Mesenchymal stem cell (in vitro differentiated cells and primary cell): ENCODE measurements at regions not wholly inside any gene's neighbourhood (a gene's known extent, or its start where the extent isn't known, plus 50 kb on each side); places are given as distances from the start of the nearest gene placed in this dataset.

ENCODE experiments used
- DNase-seq: peaks from one replicate; pipeline ENCODE4 v3.0.0-alpha.2; 2013
- H2AFZ ChIP-seq: one replicate; pipeline ENCODE4 v1.6.1; 2013; ENCODE audit warnings: low read depth, mild to moderate bottlenecking, control low read depth, inconsistent platforms, low read length, moderate library complexity
- H2AK5ac ChIP-seq: 2 replicates; pipeline ENCODE4 v1.6.1; 2013; ENCODE audit warnings: low read length, moderate library complexity, mild to moderate bottlenecking, inconsistent platforms; ENCODE audit not compliant: severe bottlenecking
- H2BK120ac ChIP-seq: one replicate; pipeline ENCODE4 v1.6.1; 2013; ENCODE audit warnings: low read depth, mild to moderate bottlenecking, inconsistent platforms, low read length, moderate library complexity
- H2BK12ac ChIP-seq, 2 experiments: one replicate each; pipeline ENCODE4 v1.6.1; 2013; ENCODE audit warnings: inconsistent platforms in 2 of 2, low read length in 2 of 2, mild to moderate bottlenecking in 2 of 2, moderate library complexity in 2 of 2, control low read depth in 1 of 2
- H2BK15ac ChIP-seq: one replicate; pipeline ENCODE4 v1.6.1; 2013; ENCODE audit warnings: mild to moderate bottlenecking, low read depth, inconsistent platforms; ENCODE audit not compliant: poor library complexity, severe bottlenecking
- H2BK5ac ChIP-seq: 2 replicates; pipeline ENCODE4 v1.6.1; 2013; ENCODE audit warnings: low read depth, mild to moderate bottlenecking, low read length, control low read depth, inconsistent platforms; ENCODE audit not compliant: poor library complexity, severe bottlenecking
- H3K14ac ChIP-seq, 2 experiments: one replicate each; pipeline ENCODE4 v1.6.1; 2013; ENCODE audit warnings: inconsistent platforms in 2 of 2, low read length in 2 of 2, control low read depth in 1 of 2, mild to moderate bottlenecking in 1 of 2, moderate library complexity in 1 of 2
- H3K18ac ChIP-seq, 2 experiments: one replicate each; pipeline ENCODE4 v1.6.1; 2013; ENCODE audit warnings: inconsistent platforms in 2 of 2, low read length in 2 of 2, control low read depth in 1 of 2, low read depth in 1 of 2, mild to moderate bottlenecking in 1 of 2
- H3K23ac ChIP-seq, 2 experiments: one replicate each; pipeline ENCODE4 v1.6.1; 2013; ENCODE audit warnings: inconsistent platforms in 2 of 2, low read length in 2 of 2, mild to moderate bottlenecking in 2 of 2, moderate library complexity in 2 of 2, control low read depth in 1 of 2
- H3K27ac ChIP-seq: 2 replicates; pipeline ENCODE4 v1.5.1; 2013; ENCODE audit warnings: mild to moderate bottlenecking, moderate library complexity, low read length, control low read depth, inconsistent platforms; ENCODE audit not compliant: poor library complexity, severe bottlenecking
- H3K27me3 ChIP-seq, 2 experiments: 2 replicates each; pipeline versions ENCODE4 v1.6.1 to v1.7.0; 2013; ENCODE audit warnings: low read length in 2 of 2, mild to moderate bottlenecking in 2 of 2, moderate library complexity in 2 of 2, control low read depth in 1 of 2, inconsistent platforms in 1 of 2; ENCODE audit not compliant: control insufficient read depth in 1 of 2, insufficient read depth in 1 of 2
- H3K36me3 ChIP-seq, 2 experiments: 2 replicates each; pipeline versions ENCODE4 v1.6.1 to v1.7.0; 2013; ENCODE audit warnings: low read length in 2 of 2, control low read depth in 1 of 2, inconsistent platforms in 1 of 2, low read depth in 1 of 2, mild to moderate bottlenecking in 1 of 2; ENCODE audit not compliant: insufficient read depth in 2 of 2, control insufficient read depth in 1 of 2
- H3K4ac ChIP-seq, 2 experiments: one replicate each; pipeline ENCODE4 v1.6.1; 2013; ENCODE audit warnings: inconsistent platforms in 2 of 2, low read length in 2 of 2, mild to moderate bottlenecking in 2 of 2, moderate library complexity in 2 of 2, control low read depth in 1 of 2, low read depth in 1 of 2
- H3K4me1 ChIP-seq: 2 replicates; pipeline ENCODE4 v1.6.1; 2013; ENCODE audit warnings: low read depth, low read length, control low read depth; ENCODE audit not compliant: control insufficient read depth, insufficient read depth
- H3K4me2 ChIP-seq: 2 replicates; pipeline ENCODE4 v1.6.1; 2013; ENCODE audit warnings: low read length, mild to moderate bottlenecking, inconsistent platforms; ENCODE audit not compliant: poor library complexity, severe bottlenecking
- H3K4me3 ChIP-seq, 2 experiments: 2 replicates each; pipeline versions ENCODE4 v1.5.1 to v1.7.0; 2013; ENCODE audit warnings: low read length in 2 of 2, mild to moderate bottlenecking in 2 of 2, control low read depth in 1 of 2, low read depth in 1 of 2; ENCODE audit not compliant: insufficient read depth in 1 of 2
- H3K79me1 ChIP-seq: replicated peaks from 2 replicates; pipeline ENCODE4 v1.6.1; 2013; ENCODE audit warnings: mild to moderate bottlenecking, control low read depth, low read length, inconsistent platforms; ENCODE audit not compliant: poor library complexity, severe bottlenecking
- H3K9ac ChIP-seq: 2 replicates; pipeline ENCODE4 v1.7.0; 2013; ENCODE audit warnings: mild to moderate bottlenecking, low read length, moderate library complexity
- H3K9me3 ChIP-seq: 2 replicates; pipeline ENCODE4 v1.7.0; 2013; ENCODE audit warnings: mild to moderate bottlenecking, low read length; ENCODE audit not compliant: control insufficient read depth
- H4K8ac ChIP-seq: one replicate; pipeline ENCODE4 v1.6.1; 2013; ENCODE audit warnings: inconsistent platforms, mild to moderate bottlenecking, low read length, moderate library complexity
- H4K91ac ChIP-seq: one replicate; pipeline ENCODE4 v1.6.1; 2013; ENCODE audit warnings: mild to moderate bottlenecking, low read length, inconsistent platforms
- WGBS: methylation state at CpG from one replicate; pipeline ENCODE4 v1.1.7; 2013; ENCODE audit warnings: mixed read lengths; 5-methylcytosine and 5-hydroxymethylcytosine counted together

GRCh38 chr1:42004322-42004721 lies 85.6 kb upstream of the HIVEP3 start:
- no peaks in the 10 kb centered on the region for H3K9me3 ChIP-seq

GRCh38 chr1:42003433-42003832 lies 84.7 kb upstream of the HIVEP3 start:
- Histone ChIP-seq H3K4ac (no peak overlapping the region), H2AK5ac (no peak overlapping the region), H2AFZ (no peak overlapping the region), H3K4me3 (no peak overlapping the region), H3K27me3 (no peaks in the 10 kb centered on the region), H2BK120ac (no peak overlapping the region), H2BK5ac (no peak overlapping the region), H3K79me1 (peaks cover 35% of the 10 kb centered on the region), H3K14ac (no peak overlapping the region), H3K4me2 (no peak overlapping the region), H3K36me3 (no peaks in the 10 kb centered on the region), H3K9me3 (no peaks in the 10 kb centered on the region), H2BK12ac (no peak overlapping the region), H3K27ac (no peak overlapping the region), H4K8ac (no peak overlapping the region), H3K9ac (no peak overlapping the region), H3K4me1 (peaks cover 2% of the 10 kb centered on the region), H2BK15ac (no peak overlapping the region), H3K18ac (no peak overlapping the region), H3K23ac (no peak overlapping the region), H4K91ac (no peak overlapping the region)
- no peak for DNase-seq
- WGBS: 93% methylated on average over 5 of the region's 5 CpGs

More at GRCh38 chr1:42004322-42004721, 85.6 kb upstream of the HIVEP3 start:
- Histone ChIP-seq H3K4me3 (no peak overlapping the region), H2AK5ac (no peak overlapping the region), H2BK12ac (no peak overlapping the region), H3K79me1 (peaks cover 36% of the 10 kb centered on the region), H3K27me3 (no peaks in the 10 kb centered on the region), H3K14ac (no peak overlapping the region), H3K36me3 (no peaks in the 10 kb centered on the region), H3K18ac (no peak overlapping the region), H2BK5ac (no peak overlapping the region), H4K8ac (no peak overlapping the region), H2BK15ac (no peak overlapping the region), H3K23ac (no peak overlapping the region), H2AFZ (no peak overlapping the region), H3K4ac (no peak overlapping the region), H3K27ac (no peak overlapping the region), H3K4me2 (no peak overlapping the region), H3K9ac (no peak overlapping the region), H3K4me1 (peaks cover 2% of the 10 kb centered on the region), H4K91ac (no peak overlapping the region), H2BK120ac (no peak overlapping the region)
- WGBS: 94% methylated on average over 2 of the region's 4 CpGs
- DNase-seq: no peak

- no peaks in the 10 kb centered on the region for H3K9me3 ChIP-seq
- no peak overlapping the region for H3K18ac ChIP-seq
- no peak overlapping the region for H2BK5ac ChIP-seq
- no peak for DNase-seq
- no peak overlapping the region for H3K27ac ChIP-seq
- no peak overlapping the region for H3K4me3 ChIP-seq
- 77% methylated on average over 4 of the region's 4 CpGs for WGBS
- H3K4ac ChIP-seq: no peak overlapping the region
- no peak overlapping the region for H3K23ac ChIP-seq
- H3K36me3 ChIP-seq: no peaks in the 10 kb centered on the region
- no peak overlapping the region for H3K4me2 ChIP-seq
- peaks cover 35% of the 10 kb centered on the region for H3K79me1 ChIP-seq
- H2BK15ac ChIP-seq: no peak overlapping the region
- H2BK12ac ChIP-seq: no peak overlapping the region
- no peaks in the 10 kb centered on the region for H3K27me3 ChIP-seq
- no peak overlapping the region for H2AK5ac ChIP-seq
- no peak overlapping the region for H2BK120ac ChIP-seq
- no peak overlapping the region for H4K8ac ChIP-seq
- H3K9ac ChIP-seq: no peak overlapping the region
- H2AFZ ChIP-seq: no peak overlapping the region
- no peak overlapping the region for H4K91ac ChIP-seq
- peaks cover 2% of the 10 kb centered on the region for H3K4me1 ChIP-seq
- no peak overlapping the region for H3K14ac ChIP-seq
These were observed 83.5 kb upstream of the HIVEP3 start for GRCh38 chr1:42002220-42002619.

- Histone ChIP-seq H3K4me1 (peaks cover 2% of the 10 kb centered on the region), H3K9me3 (no peaks in the 10 kb centered on the region), H3K79me1 (peaks cover 40% of the 10 kb centered on the region), H3K4me2 (no peak overlapping the region), H4K91ac (no peak overlapping the region), H3K23ac (no peak overlapping the region), H3K36me3 (no peaks in the 10 kb centered on the region), H2BK5ac (no peak overlapping the region), H3K27me3 (no peaks in the 10 kb centered on the region), H3K9ac (no peak overlapping the region), H2BK12ac (no peak overlapping the region), H3K4me3 (no peak overlapping the region), H3K18ac (no peak overlapping the region), H2BK15ac (no peak overlapping the region), H3K14ac (no peak overlapping the region), H2BK120ac (no peak overlapping the region), H3K4ac (no peak overlapping the region), H2AK5ac (no peak overlapping the region), H3K27ac (no peak overlapping the region), H4K8ac (no peak overlapping the region), H2AFZ (no peak overlapping the region)
- DNase-seq: no peak
- 100% methylated on average over 2 of the region's 3 CpGs for WGBS
These were observed 82.0 kb upstream of the HIVEP3 start for GRCh38 chr1:42000766-42001165.
